NB4 (cell line): ENCODE measurements at regions not wholly inside any gene's neighbourhood (a gene's known extent, or its start where the extent isn't known, plus 50 kb on each side); places are given as distances from the start of the nearest gene placed in this dataset.

ENCODE experiments used
- CTCF ChIP-seq: IDR thresholded peaks from one replicate; pipeline ENCODE4 v1.5.1; 2012; ENCODE audit warnings: low read depth, low read length
- POLR2A ChIP-seq: IDR thresholded peaks from 2 replicates; pipeline ENCODE4 v1.6.1; 2011; ENCODE audit warnings: mild to moderate bottlenecking; ENCODE audit not compliant: insufficient read length; ENCODE audit errors: extremely low read depth

GRCh38 chr4:58064653-58065052, 954.5 kb upstream of the IGFBP7 start:
- TF ChIP-seq POLR2A (no peak), CTCF (no peak)
